AG04449 (cell line): ENCODE measurements at regions not wholly inside any gene's neighbourhood (a gene's known extent, or its start where the extent isn't known, plus 50 kb on each side); places are given as distances from the start of the nearest gene placed in this dataset.

Experiments
- CTCF ChIA-PET: fragments of 350-600 bp; formaldehyde crosslinking; extraction: SDS; loops from one replicate; lab custom pipeline; 2021; ENCODE audit warnings: antibody characterized with exemption; lab: Yijun Ruan, JAX
- POLR2A ChIA-PET: fragments of 400-600, 350-600 bp; formaldehyde crosslinking; extraction: SDS; loops from one replicate; lab custom pipeline; 2020; ENCODE audit warnings: antibody characterized with exemption, inconsistent platforms; lab: Yijun Ruan, JAX
- DNase-seq: peaks from one replicate; pipeline ENCODE4 v3.0.0-alpha.2; 2010; ENCODE audit warnings: low read depth, low spot score
- H3K4me3 ChIP-seq: 2 replicates; pipeline ENCODE4 v1.5.1; 2011; ENCODE audit warnings: low read depth, mild to moderate bottlenecking, control low read depth, low read length
- CTCF ChIP-seq: IDR thresholded peaks from one replicate; pipeline ENCODE4 v1.5.1; 2011; ENCODE audit warnings: mild to moderate bottlenecking, moderate library complexity, low read length, control low read depth, inconsistent platforms; ENCODE audit not compliant: insufficient read depth; ENCODE audit errors: missing control alignments

- no peak overlapping the region for H3K4me3 ChIP-seq
- CTCF ChIA-PET: no interaction called here
- DNase-seq: no peak
- POLR2A ChIA-PET: no interaction called here
- no peak for TF ChIP-seq CTCF
Measured at GRCh38 chr10:28442403-28442802, 90.5 kb upstream of the WAC start.

- no peak overlapping the region for H3K4me3 ChIP-seq
- TF ChIP-seq CTCF: no peak
- no peak for DNase-seq
- CTCF ChIA-PET: no interaction called here
- POLR2A ChIA-PET: no interaction called here
Measured at GRCh38 chr10:28444031-28444430, 88.9 kb upstream of the WAC start.

DNA sequence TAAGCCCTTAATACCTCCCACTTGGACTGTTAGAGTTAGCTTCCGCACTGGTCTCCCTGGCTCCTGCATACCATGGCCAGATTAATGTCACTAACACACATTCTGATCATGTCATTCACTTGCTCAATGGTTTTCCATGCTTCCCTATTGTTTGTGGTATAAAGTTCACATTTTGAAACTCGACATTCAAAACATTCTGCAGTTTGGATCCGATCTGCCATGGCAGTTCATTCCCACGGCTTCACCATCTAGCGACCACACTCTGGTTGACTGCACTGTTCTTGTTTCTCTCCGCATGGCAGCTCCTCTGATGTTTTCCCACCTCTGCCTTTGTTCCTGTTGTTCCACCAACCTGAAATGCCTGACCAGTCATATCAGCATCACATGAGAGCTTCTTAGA, 87.4 kb upstream of the WAC start:
- no peak for DNase-seq
- TF ChIP-seq CTCF: no peak
- H3K4me3 ChIP-seq: no peak overlapping the region
- CTCF ChIA-PET: no interaction called here
- POLR2A ChIA-PET: no interaction called here

DNA sequence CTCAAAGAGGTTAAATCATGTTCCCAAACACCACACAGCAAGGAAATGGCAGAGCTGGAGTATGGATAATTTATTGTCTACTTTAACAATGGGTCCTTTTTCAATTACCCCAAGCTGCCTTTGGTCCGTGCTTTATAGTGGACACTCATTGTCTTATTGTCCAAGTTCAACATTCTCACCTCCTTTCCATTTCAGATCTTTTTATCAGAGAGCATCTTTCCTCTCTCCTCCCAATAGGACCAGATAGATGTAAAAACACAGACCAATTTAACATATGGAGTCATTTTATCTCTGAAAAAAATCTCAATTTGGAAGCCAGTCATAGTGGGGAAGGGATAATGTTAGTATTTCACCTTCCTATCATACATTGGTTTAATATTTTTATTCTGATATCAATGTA, 83.5 kb upstream of the WAC start:
- TF ChIP-seq CTCF: no peak
- CTCF ChIA-PET: no interaction called here
- H3K4me3 ChIP-seq: no peak overlapping the region
- POLR2A ChIA-PET: no interaction called here
- no peak for DNase-seq

DNA sequence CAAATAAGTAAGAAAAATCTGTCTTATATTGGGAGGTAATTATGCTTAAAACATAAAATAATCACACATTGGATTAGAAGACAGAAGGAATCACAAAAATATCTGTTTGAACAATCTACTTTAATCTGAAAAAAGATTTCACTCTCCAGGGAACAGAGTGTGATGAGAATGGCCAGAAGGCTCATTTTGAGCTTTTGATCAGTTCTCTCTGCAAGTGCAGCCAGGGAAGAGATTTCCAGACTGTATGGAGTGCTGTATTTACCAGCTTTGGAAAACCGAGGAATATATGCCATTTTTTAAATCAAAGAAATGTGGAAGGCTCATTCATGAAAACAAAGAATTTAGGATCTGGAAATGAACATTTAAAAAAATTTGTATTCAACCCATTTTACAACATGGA, 83.0 kb upstream of the WAC start:
- ChIA-PET CTCF (no interaction called here), POLR2A (no interaction called here)
- no peak for DNase-seq
- no peak for TF ChIP-seq CTCF
- H3K4me3 ChIP-seq: no peak overlapping the region

- H3K4me3 ChIP-seq: no peak overlapping the region
- TF ChIP-seq CTCF: no peak
- no peak for DNase-seq
- CTCF ChIA-PET: interaction anchor here (1.4 kb wide), 1 partner anchor 22 kb away, joined by 3 read pairs; no protein-coding TSS in a partner anchor
- POLR2A ChIA-PET: no interaction called here
Measured at GRCh38 chr10:28453926-28454325, 79.0 kb upstream of the WAC start.
